ENCODE measurements at regions not wholly inside any gene's neighbourhood (a gene's known extent, or its start where the extent isn't known, plus 50 kb on each side); places are given as distances from the start of the nearest gene placed in this dataset.

DNA sequence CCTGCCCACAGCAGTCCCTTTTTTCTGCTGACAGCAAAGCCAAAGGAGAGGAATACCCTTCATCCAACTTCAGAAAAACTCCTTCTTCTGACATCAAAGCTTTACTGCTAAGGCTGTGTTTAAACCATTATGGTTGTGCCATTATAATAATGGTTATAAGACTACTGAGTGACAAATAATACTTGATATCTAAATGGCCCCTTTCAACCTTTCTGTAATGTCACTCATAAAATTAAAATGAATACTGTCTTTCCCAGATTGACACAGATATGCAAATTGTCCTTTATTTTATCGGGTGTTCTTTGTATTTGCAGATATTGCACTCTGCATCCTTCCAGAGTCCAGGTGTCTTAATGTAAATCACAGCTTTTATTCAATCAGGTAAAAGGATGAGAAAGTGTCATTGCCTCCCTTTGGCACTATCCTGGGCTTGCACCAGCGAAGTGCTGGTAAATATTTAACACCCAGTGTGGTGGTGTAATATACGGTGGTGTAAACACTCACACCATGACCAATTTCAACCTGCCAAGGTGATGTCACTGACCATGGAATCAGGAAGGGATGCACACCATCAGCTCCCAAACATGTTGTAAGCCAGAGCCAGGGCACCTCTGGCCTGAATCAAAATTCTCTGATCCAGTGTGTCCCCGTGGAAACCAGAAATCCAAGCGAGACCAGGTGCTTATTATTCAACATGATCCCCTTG lies 139.4 kb upstream of the TENM3 start:
- no peak for DNase-seq

DNA sequence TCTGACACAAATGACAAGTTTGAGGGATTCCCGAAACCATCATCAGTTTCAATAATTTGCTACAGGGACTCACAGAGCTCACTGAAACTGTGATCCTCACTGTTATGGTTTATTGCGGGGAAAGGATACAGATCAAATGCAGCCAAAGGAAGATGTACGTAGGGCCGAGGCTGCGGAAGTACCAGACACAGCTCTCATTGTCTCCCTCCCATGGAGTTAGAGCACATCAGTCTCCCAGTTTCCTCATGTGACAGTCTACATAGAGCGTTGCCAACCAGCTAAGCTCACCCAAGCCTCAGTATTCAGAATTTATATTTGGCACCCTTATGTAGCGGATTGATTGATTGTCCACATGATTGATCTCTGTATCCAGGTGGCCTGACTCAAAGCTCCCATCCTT lies 137.8 kb upstream of the TENM3 start:
- no peak for DNase-seq

DNA sequence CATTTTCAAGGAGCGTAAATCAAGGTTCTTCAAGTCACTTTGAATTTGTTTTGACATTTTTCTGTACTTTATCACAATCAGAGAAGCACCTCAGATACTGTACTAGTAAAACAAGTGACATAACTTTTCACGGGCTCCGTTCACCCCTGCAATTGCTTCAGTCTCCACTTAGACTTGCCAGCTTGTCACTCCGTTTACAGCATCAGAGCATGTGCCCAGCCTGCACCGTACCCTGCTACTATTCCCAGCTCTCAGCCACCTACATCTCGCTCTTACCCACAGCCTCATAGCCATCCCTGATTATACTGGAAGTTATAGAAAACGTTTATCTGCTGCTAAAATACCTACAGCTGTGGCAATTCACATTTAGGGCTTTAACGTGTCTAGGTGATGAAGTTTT lies 135.3 kb upstream of the TENM3 start:
- no peak for DNase-seq

DNA sequence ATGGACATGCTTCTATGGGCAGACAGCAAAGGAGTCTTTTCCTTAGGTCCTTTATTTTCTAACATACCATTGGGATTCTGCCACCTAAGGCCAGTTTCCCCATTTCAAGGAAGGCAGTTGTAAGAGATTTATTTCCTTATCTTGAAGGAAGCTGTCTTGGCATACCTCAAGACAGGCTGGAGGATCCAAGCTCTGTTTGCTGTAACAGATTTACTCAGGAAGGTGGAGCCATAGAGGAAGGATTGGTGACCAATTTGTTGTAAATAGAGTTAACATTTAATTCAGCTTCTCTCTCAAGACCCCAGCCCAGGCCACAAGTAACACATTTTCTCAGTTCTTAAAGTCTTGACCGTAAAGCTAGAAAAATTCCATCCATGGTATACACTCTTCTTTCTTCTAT lies 131.6 kb upstream of the TENM3 start:
- DNase-seq: no peak

DNA sequence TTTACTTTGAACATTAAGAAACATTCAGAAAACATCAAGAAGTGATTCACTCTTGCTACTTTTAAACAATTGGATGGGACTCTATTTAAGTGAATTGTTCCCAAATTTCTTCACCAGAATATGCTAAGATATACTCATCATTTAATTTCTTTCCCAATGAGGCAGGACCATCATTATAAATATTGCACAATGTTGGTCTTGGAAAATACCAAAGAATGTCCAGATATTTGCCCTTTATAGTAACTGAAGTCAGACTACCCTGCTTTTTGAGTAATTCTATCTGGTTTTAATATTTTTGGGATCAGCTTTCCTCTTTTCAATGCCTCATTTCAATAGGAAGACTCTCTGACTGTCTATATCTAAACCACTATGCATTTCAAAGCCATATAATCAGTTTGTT lies 129.4 kb upstream of the TENM3 start:
- DNase-seq: no peak

DNA sequence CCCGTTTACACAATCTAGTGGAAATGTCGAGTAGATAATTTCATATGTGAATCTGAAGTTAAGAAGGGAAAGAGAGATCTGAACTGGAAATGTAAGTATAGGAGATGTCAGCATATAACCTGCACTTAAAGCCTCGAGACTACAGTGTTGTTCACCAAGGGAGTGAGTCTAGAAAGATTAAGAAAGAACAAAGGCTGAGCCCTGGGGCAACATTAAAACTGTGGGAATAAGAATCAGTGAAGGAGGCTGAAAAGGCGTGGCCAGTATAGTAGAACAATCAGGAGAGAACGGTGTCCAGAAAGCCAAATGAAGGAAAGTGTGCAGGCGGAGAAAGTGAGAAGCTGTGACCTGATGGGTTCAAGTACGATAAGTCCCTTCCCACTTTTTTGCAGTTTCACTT lies 118.8 kb upstream of the TENM3 start:
- no peak for DNase-seq

DNA sequence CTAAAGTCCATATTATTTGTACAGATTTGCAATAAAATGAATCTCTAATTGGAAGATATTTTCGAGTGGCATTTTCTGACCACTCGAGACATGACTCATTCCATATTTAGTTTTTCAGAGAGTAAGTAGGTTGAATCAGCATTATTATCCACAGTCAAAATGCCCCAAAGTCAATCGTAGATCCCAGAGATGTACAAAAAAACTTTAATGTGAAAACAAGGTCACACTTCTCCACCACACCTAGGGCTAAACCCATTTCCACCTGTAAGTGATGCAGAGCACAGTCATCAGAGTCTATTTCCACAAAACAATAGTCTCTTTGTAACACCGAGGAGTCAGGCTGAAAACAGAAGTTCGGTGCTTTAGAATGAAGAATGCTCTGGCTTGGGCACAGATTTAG lies 117.1 kb upstream of the TENM3 start:
- DNase-seq: no peak

DNA sequence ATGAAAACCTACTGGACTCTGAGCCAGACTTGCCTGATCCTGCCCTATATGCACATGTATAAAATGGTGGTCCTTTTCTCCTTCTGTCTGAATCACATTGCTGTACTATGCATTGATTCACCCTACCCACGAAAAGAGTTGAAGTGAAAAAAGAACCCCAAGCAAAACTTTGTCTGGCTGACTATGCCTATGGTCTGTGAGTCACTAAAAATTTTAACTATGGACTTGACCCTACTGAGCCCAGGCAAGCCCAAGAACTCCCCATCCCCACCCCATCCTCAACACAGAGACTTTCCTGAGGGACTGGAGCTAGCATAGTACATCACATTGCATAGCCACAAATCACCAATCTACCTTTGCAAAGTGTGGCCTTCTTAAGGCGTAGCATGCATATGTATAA lies 116.6 kb upstream of the TENM3 start:
- DNase-seq: no peak

DNA sequence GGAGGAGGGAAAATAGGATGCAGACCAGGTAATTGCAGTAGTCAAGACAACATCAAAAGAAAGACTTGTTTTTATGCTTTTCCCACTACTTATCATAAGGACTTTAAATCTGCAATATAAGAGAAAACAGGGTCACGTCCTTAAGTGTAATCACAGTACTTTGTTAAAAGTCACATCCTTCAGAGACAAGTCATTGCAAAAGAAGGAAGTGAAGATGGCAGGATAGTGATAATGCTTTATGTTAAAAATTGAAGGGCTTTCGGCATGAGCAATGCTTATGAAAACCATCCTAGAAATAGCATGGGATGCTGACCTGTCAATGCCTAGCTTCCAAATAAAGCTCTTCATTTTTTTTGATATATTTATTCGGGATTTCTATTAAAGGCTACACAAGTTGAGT lies 110.2 kb upstream of the TENM3 start:
- no peak for DNase-seq

DNA sequence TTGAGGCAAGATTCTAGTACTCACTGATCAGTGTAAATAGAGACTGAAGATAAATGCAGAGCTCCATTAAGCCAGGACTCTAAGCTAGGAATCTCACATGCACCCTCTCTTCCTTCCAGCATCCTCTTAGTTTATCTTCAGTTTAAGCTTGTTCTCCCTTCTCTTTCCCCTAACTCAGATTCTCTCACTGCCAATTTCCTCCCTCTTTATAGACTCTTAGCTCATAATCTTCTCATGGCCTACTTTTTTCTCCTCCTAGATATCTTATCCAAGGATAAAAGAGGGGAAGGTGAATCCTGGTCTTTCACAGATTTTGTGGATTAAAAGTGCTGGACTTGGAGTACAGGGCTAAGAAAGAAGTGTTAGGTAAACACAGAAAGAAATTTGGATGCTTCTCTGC lies 108.9 kb upstream of the TENM3 start:
- DNase-seq: no peak

DNA sequence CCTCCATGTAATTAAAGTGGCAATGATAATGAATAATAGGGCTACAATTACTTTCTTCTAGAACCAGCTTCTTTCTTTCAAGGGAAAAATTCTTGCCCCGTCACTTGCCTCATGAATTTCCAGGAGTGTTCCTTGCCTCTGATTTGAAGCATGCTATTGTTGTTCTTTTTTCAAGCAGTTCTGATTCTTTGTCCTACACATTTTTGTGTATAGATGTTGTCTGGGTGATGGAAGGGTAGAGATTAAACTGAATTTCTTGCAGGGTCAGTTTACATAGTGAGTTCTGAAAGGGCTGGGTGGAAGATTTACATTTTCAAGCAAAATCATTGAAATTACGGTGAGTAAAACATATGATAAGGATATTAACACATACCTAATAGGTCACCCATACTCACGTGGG lies 107.0 kb upstream of the TENM3 start:
- no peak for DNase-seq

DNA sequence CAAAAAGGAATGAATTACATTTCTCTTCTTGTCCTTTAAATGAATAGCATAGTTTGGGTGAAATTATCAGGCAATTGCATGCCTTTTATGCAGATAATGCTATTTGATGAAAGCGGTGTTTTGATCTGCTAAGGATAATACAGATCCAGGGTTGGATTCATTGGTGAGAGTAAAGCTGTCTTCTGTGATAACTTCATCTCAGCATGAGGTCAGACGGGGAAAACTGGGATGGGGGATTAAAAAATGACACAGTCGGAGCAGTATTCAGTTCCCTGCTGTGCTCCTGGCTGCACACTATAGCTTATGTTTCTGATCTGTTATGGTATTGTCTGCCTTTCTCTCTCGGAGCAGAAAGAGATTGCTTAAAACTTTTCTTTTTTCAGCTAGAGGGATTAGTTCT lies 105.9 kb upstream of the TENM3 start:
- peak; percentile 56 for DNase-seq

DNA sequence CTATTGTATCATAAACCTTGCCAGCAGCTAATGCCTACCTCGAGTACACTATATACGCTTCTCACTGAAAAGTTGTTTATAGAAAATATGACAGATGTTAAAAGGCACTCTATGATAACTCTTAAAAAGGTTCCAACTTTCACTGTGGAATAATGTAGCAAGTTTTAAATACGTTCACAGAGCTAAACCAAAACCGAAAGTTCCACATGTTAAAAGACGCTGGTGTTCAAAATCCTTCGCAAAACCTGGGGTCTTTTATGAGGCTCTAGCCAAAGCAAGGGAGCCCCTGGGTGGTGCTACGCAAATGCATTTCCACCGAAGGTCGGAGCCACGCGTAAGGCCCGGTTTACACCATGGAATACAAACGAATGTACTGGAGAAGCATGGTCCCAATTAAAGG lies 103.7 kb upstream of the TENM3 start:
- no peak for DNase-seq

DNA sequence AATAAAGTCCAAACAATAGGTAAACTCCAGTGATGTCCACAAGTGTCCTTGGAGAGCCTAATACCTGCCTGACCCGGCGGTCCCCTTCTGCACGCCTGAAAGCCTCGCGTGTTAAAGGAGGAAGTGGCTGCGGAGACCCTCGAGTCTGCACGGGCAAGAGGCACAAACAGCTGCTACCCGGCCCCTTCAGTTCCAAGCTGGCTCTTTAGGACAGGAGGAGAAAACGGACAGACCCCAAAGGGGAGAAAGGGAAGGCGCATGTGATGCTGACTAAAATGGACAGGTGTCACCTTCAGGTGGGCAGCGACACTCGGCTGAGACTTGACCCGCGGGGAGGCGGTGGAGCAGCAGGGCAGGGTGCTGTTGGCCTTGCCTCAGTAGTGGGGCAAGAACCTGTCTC lies 102.7 kb upstream of the TENM3 start:
- no peak for DNase-seq

DNA sequence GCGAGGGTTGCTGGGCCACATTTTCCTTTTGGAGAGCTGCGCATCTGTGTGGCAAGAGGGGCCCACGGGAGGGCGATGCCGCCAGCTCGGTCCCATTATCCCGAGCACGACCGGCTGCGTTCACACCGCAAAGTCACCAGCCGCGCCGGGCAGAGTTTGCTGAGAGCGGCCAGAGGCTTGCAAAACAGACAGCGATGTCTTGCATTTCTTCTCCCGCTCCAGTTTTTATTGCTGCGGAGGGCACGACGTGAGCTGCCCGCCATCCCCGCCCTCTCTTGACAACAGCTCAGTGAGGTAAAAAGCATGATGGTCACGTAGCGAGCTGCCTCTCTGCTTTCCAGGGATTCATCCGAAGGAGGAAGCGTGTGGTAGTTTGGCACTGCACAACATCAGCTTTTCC lies 102.1 kb upstream of the TENM3 start:
- DNase-seq: peak; percentile 43

DNA sequence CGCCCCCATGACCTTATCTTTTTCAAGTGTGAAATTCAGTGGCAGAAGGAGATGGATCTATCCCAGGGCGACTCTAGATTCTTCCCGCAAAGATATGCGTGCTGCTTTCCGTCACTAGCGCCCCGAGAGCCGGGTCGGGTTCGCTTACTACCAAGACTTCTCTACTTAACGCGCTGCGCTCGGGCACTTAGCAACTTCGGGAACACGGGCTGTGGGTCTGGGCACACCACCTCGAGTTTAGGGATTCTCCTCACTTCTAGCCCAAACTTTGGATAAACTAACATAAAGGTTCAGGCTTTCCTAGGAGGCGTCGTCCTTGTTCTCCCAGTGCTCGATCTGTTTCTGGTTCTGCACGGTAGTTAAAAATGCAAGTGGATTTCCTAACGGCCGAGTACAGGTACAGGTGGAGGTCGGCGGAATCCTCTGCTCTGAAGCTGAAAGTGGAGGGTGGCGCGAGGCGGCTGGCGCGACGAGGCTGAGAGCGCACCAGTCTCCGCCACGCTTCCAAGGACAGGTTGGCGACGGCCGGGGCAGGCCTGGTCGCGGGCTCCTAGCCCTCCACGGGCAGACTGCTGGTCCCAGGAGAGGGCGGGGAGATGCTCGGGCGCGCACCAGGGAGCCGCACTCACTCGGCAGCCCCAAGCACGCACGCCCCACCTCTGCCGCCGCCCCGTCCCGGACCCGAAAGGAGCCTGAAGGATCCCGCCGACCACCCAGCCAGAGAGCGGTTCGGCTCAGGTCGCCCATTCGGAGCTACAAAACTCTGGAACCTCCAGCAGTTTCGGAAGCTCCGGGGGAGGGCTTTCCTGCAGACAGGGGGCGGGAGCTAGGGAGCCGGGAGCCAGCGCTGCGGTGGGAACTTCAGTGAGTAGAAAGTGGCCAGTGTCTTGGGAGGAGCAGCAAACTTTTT lies 100.8 kb upstream of the TENM3 start:
- DNase-seq: peak; percentile 74

DNA sequence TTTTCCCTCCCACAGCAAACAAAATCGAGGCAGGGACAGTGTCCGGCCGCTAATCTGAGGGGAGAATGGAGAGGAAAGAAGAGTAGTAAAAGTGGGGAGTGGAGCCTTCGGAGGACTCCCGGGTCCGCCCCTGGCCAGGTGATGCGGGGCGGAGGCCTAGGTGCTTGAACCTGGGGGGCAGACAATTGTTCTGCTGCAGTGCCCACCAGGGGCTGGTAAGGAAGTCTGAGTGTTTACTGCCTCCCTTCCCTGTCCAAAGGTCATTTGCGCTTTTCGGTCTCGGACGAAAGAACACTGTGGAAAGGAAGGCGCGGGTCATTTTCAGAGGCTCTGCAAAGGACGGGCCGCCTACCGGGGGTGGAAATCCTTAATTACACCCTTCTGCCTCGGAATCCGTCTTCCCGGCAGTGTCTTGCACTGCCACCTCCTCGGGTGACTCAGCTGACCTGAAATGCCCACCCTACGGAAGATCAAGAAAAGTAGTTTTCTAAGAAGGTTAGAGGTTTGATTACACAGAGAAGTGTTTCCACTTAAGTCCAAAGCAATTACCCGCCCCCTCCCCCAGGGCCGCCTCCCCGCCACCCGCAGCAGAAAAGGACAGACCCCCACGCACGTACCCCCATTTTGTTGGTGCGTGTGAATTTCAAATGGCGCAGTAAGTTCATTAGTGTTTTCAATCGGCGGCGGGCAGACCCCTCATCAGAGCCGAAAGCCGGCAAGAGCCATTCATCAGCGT lies 99.9 kb upstream of the TENM3 start:
- peak; percentile 43 for DNase-seq

DNA sequence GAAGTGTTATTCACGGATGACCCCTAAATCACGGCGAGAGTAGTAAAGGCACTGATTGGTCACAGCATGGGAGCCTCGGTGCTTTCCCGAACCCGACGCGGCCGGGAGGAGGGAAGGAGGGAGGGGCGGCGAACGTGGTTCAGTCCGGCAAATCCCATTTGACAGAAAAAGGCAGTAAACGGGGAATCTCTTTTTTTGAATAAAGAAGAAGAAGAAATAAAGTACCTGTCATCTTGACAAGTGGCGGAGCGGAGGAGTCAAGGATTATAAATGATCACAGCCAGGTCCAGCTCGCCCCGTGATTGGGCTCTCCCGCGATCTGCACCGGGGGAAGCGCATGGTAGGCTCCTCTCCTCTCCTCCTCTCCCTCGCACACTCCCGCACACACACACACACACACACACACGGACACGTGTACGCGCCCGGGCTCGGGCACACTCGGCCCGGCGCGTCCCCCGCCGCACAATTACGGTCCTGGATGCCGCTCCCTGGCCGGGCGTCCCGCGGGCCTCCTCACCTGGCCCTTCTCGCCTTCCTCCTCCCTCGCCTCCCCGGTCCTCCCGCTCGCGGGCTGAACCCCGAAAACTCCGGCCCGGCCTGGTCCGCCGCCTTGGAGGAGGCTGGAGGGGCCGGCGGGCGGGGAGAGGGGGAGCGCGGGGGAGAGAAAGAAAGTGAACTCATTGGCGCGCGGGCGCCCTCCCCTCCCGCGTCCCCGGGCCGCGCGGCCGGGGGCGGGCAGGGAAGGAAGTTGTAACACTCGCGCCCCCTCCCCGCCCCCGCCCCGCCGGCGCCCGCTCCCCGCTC lies 99.2 kb upstream of the TENM3 start:
- peak; percentile 88 for DNase-seq

DNA sequence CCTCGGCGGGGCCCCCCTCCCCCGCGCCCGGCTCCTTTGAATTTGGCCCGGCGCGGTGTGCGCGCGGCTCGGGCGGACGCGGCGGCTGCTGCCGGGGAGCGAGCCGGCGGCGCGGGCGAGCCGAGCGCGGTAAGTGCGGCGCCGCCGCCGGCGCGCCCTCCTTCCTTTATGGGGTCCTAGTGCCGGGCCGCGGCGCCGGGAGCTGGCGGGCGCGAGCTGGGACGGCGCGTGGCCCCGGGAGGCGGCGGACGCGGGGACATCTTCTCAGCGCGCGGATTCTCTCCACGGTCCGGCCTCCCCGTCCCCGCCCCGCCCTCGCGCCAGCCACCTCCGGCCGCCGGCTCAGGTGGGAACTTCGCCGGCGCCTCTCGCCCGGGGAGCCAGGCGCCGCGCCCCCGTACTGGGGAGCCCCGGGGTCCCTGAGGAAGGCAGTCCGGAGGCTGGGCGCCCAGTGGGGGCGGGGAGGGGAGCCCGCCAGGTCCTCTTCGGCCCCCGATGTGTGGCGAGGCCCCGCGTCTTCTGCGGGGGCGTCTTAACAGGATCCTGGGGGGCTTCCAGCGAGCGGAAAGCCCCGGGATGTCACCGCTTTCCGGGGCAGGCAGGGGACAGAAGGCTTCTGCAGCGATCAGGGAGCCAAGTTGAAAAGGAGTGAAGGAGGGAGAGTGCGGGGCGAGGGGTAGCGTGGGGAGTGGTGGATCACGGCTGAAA lies 98.4 kb upstream of the TENM3 start:
- DNase-seq: peak; percentile 60

DNA sequence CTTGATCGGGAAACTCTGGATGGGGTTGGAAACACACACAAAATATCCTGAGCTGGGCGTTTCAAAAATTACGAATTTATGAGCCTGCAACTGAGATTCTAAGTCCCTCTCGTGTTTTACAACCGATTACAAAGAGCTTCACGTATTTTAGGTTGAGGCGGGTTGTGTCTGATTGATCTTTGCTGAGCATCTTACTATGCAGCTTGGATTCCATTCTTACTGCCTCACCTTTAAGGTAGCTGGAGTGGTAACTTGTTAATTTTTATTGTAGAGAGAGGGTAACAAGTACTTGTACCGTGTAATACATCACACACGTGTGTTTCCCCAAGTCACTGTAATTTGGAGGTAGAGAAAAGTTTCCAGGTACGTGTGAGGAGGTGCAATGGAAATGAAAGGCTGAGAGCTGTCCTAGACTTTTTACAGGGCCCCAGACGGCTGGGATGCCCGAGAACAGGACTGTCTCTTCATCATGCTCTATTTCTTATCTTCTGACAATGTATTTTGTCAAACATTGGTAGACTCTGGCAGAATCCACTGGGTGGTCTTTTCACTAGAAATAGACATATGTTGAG lies 97.8 kb upstream of the TENM3 start:
- DNase-seq: no peak

DNA sequence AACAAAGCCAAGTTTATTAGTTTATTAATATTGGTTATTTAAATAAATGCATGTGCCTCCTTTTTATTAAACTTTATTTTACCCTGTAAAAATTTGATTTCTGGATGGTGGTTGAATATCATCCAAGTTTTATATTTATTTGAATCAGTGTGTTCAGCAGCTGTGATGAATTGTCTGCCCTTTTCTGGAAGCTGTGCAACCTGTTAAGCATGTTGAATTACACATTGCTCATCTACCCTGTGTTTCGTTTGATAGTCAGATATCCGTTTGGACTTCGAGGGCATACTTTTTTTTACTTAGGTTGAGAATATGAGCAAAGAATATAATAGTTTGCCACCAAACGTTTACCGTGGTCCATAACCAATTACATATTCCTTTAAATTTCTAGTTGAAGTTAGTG lies 95.8 kb upstream of the TENM3 start:
- DNase-seq: no peak
